ENCODE measurements at regions not wholly inside any gene's neighbourhood (a gene's known extent, or its start where the extent isn't known, plus 50 kb on each side); places are given as distances from the start of the nearest gene placed in this dataset.

DNA sequence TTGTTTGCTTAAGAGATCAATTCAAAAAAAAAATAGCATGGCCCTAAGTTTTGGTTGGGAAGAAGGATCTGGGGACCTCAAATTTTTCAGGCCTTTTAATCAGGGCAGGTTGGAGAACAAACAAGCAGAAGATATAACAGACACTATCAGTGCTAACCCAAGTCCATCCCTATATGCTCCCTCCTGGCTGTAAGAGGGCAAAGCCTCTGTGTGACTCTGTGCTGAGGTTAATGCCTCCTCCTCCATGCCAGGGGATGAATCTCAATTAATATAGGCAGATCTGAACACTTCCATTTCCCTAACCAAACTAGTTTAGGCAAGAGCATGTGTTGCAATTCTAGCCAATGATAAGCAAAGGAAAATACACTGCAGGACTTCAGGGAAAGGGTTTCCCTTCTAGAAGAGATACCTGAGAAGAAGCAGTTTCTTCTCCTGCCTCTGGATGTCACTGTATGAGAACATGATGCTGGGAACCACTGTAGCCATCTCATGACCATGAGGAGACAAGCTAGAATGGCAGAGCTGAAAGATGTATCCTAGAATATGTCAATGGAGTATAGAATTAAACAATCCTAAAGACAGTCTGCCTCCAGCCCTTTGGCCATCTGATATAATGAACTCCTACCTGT is 76.0 kb downstream of the CHD9NB start:
- TF ChIP-seq, protein P1, sequence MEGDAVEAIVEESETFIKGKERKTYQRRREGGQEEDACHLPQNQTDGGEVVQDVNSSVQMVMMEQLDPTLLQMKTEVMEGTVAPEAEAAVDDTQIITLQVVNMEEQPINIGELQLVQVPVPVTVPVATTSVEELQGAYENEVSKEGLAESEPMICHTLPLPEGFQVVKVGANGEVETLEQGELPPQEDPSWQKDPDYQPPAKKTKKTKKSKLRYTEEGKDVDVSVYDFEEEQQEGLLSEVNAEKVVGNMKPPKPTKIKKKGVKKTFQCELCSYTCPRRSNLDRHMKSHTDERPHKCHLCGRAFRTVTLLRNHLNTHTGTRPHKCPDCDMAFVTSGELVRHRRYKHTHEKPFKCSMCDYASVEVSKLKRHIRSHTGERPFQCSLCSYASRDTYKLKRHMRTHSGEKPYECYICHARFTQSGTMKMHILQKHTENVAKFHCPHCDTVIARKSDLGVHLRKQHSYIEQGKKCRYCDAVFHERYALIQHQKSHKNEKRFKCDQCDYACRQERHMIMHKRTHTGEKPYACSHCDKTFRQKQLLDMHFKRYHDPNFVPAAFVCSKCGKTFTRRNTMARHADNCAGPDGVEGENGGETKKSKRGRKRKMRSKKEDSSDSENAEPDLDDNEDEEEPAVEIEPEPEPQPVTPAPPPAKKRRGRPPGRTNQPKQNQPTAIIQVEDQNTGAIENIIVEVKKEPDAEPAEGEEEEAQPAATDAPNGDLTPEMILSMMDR (conservative IDR thresholded peaks at IDR 0.05) = peak; percentile 46
- no peak for TF ChIP-seq ZFX (IDR thresholded peaks at IDR 0.05)

DNA sequence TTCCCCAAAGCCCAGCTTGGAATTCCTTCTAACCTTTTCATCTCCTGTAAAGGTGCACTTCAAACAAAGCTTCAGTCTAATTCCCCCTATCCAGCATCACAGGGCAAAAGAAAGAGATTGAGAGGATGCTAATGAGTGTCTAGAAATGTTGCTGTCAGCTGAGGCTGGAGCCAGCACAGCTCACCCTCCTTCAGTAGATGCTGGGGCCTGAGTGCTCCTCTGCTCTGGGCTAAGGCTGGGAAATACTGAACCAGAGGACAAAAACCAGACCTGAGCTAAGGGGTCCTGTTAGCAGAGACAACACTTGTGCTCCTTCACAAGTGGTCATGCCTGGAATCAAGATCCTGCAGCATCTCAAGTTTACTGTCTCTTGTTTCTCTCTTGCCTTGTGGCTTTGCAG is 85.0 kb downstream of the CHD9NB start:
- TF ChIP-seq, protein P1 (conservative IDR thresholded peaks at IDR 0.05) = no peak
- no peak for TF ChIP-seq ZFX (IDR thresholded peaks at IDR 0.05)
- H3K27ac ChIP-seq = no peak overlapping the region

More for the DNA sequence above, 76.0 kb downstream of the CHD9NB start:
- H3K27ac ChIP-seq = no peak overlapping the region

DNA sequence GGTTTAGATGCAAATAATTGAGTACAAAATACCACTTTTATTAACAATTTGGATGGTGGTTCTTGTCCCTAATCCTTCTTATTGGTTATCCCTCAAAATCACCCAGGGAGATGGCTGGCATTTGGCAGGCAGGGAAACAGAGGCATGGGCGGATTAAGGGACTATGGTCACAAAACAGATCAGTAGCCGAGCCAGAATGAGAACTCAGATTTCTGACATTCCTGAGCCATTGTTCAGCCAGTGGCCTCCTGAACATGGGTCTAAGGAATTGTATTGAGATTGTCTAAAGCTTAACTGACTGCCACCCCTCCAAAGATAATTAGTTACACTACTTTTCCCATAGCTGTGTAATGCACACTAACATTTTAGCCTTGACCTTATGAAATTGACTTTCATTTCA is 88.4 kb downstream of the CHD9NB start:
- no peak overlapping the region for H3K27ac ChIP-seq
- TF ChIP-seq ZFX (IDR thresholded peaks at IDR 0.05) = no peak
- TF ChIP-seq, protein P1 (conservative IDR thresholded peaks at IDR 0.05) = no peak

DNA sequence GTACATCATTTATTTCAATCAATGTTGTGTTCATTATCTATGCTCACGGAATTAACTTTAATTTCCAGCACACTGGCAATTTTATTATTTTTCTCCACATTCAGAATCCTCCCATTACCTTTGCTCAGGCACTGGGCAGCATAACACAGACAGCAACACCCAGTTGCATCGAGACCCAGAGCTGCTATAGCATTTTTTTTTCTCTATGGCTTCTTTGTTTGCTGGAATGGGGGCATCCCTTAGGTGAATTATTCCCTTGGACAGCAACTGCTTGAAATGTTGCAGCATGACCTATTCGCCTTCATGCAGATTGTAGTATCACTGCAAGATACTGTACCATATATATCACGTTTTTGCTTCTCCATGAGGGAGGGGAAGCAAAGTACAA is 88.8 kb downstream of the CHD9NB start:
- TF ChIP-seq, protein P1 (conservative IDR thresholded peaks at IDR 0.05) = no peak
- H3K27ac ChIP-seq = no peak overlapping the region

DNA sequence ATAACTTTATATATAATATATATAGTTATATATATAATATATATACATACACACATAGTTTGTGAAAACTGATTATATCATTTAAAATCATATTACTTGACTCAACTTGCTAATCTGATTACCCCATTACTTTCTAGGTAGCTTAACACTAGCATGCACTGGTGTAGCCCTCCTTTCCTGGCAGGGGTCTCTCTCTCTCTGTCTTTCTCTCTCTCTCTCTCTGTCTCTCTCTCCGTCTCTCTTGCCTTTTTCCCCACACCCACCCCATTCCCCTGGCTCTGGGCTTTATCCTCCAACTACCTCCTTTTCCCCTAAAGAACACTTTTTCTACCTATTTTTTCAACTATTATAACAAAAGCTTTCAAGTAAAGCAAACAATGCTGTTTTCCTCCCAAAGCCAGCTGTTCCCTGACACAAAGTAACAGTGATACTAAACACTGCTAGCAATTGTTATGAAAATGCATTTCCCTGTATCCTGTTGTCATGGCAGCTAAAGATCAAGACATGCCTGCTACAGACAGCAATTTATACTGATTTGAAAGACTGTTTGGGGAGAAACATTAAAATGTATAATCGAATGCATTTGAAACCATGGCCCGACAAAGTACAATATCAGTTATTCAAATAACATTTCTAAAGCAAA is 89.4 kb downstream of the CHD9NB start:
- H3K27ac ChIP-seq = no peak overlapping the region
- no peak for TF ChIP-seq ZFX (IDR thresholded peaks at IDR 0.05)
- TF ChIP-seq, protein P1 (conservative IDR thresholded peaks at IDR 0.05) = no peak

DNA sequence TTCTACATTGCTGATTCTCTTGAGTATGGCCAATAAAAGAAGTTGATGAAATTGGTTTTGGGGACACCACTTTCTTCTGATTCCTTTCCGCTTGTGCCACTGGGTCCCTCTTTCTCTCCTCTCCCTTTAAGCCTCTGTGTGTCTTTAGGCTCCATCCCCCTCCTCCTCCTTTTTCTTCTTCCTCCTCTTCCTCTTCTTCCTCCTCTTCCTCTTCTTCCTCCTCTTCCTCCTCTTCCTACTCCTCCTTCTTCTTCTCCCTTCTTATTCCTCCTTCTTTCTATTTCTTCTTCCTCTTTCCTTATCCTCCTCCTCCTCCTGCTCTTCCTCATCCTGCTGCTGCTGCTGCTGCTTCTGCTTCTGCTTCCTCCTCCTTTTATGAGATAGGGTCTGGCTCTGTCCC is 93.7 kb downstream of the CHD9NB start:
- no peak overlapping the region for H3K27ac ChIP-seq
- TF ChIP-seq, protein P1 (conservative IDR thresholded peaks at IDR 0.05) = no peak
- no peak for TF ChIP-seq ZFX (IDR thresholded peaks at IDR 0.05)

DNA sequence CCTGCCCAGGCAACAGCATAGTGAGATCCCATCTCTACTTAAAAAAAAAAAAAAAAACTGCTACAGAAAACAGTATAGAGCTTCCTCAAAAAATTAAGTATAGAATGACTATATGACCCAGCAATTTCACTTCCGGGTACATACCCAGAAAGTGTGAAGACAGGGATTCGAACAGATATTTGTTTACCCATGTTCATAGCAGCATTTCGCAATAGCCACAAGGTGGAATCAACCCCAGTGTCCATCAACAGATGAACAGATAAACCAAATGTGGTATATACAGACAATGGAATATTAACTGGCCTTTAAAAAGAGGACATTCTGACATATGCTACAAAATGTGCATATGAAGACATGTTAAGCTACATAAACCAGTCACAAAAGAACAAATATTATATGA is 95.5 kb downstream of the CHD9NB start:
- TF ChIP-seq, protein P1 (conservative IDR thresholded peaks at IDR 0.05) = no peak
- TF ChIP-seq ZFX (IDR thresholded peaks at IDR 0.05) = no peak

More for the DNA sequence above, 95.5 kb downstream of the CHD9NB start:
- no peak overlapping the region for H3K27ac ChIP-seq

All from C4-2B (cell line).